DMS79 (cell line): ENCODE measurements at regions not wholly inside any gene's neighbourhood (a gene's known extent, or its start where the extent isn't known, plus 50 kb on each side); places are given as distances from the start of the nearest gene placed in this dataset.

Experiments
- DNase-seq: peaks from one replicate; lab custom pipeline; 2025; lab: John Stamatoyannopoulos, UW

- no peak for DNase-seq
Measured at GRCh38 chr4:13844740-13845139, 217.2 kb upstream of the BOD1L1 start.

- no peak for DNase-seq
Measured at GRCh38 chr4:13849778-13850177, 222.3 kb upstream of the BOD1L1 start.

DNA sequence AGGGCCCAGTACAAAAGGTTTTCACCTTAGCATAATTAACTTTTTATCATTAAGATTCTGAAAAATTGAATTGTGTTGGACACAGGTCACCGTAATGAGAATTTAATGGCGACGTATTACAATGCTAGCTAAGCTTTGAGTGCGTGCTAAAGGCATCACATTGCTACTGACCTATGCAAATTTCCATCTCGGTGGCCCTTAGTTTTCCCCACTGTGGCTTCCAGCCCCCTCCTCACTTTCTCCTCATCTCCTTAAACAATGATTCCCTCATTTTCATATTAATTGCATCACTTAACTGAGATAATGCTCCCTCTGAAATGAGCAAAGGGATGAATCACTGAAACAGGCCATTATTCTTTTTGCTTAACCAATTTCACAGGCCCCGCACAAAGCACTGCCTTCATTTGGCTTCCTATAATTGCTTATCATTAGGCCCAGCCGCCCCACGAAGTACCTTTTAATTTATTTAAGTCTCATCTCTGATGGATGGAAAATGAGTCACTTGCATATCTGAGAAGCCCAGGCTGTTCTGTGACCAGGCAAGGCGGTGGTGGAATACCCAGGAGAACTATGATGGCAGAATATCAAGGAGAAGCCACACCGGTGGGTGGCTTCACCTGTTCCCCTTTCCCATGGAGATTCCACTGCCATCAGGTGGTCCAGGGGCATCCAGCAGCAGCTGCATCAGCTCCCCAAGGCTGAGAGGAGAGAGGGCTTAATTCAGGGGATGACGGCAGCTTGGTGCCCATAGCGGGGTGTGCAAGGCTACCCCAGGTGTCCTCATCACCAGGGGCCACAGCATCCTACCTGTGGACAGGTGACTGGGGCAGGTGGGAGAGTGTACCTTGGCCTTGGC lies 223.8 kb upstream of the BOD1L1 start:
- no peak for DNase-seq

GRCh38 chr4:13852411-13852810 lies 224.9 kb upstream of the BOD1L1 start:
- DNase-seq = no peak

DNA sequence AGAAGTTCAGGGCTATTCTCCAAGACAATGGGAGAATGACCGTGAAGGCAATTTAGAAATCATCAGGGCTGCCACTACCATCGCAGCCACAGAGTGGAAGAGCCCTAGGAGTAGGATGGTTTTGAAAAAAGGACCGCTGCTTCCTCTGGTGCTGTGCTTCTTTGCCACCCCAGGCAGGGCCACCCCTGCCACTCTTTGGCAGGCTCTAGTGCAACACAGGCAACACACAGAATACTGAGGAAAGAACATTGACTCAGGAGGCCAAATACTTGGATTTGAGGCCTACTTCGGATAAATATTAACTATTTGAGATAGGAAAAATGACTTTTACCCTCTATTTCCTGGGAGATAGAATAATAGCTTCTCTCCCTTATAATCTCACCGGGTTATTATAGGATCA lies 228.9 kb upstream of the BOD1L1 start:
- DNase-seq = no peak

DNA sequence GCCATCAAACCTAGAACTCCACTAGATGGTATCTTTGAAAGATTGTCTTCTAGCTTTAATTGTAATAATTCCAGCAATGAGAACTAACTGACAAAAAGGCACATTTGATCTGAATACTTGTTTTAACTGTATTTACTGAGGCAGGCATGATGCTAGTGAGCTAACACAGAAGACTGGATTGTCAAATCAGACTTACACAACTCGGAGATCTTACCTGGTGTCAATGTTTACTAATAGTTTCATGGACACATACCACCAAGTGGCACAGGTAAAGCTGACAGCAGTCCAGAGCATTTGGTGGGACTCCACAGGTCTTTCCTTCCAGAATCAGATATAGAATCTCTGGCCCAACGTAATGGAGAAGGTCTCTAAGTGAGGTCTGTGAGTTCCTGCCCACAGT lies 229.9 kb upstream of the BOD1L1 start:
- DNase-seq = no peak

DNA sequence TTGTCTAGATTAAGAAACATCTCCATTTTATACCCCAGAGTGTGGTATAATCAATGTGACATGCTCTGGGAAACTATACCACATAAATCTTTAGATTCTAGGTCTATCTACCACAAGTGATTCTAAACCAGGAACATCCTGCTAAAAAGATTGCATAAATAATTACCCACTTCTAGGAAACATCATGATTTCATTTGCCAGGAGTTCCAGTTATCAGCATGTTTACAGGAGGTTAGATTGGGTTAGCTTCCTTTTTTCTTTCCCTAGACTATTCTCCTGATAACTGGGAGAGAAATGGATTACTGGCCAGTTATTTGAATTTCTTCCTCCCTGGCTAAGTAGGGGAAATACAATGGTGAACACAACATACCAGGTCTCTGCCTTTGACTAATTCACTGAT lies 230.3 kb upstream of the BOD1L1 start:
- no peak for DNase-seq

GRCh38 chr4:13859423-13859822 lies 231.9 kb upstream of the BOD1L1 start:
- no peak for DNase-seq

- DNase-seq = no peak
Measured at GRCh38 chr4:13860126-13860525, 232.6 kb upstream of the BOD1L1 start.

DNA sequence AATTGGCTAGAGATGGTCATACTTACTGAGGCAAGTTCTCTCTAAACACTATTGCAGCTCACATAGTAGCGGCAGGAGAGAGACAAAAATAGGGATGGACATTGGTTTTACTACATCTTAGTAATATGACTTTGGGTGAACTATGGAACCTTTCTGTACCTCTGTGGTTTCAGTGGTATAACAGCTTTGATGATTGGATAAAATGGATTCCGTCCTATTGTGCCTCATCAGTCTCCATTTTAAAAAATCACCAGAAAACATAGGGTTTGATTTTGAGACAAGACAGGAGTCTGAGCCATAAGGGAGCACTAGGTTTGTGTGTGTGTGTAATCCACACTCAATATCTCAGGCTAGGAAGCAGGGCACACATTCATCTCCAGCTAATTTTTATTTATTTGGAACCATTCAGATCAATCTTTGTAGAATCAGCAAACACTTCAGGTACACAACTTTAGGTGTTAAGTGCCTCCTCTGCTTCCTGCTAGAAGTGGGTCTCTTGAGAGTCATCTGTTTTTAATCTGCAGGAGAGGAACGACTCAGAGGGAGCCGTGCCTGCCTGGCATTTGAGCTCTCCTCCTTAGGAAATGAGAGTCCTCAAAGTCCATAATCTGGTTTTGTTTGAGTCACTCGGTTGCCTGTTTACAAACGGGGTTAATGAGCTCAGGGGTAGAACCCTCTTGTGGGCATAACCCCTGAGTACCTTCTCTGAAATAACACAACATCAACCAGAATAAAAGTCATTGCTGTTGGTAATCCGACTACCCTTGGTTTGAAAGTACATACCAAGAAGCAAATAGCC lies 238.5 kb upstream of the BOD1L1 start:
- DNase-seq = no peak

- DNase-seq = no peak
Measured at GRCh38 chr4:13866881-13867280, 239.4 kb upstream of the BOD1L1 start.

DNA sequence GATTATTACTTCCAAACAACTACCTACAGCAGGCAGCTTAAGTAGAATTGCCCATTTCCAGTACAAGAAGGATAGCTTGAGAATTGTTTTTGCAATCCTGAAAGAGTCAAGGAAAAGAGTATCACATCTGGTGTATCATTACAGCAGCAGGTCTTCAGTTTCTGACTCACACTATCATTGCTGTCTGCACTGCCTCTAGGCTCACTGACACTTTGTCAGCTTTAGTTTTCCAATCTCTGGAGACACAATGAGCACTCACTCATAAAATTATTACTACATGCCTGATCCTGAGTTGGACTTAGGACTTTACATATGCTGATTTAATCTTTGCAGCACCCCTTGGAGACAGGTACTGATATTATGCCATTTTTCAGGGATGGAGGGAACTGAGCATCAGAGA lies 244.6 kb upstream of the BOD1L1 start:
- no peak for DNase-seq

- DNase-seq = no peak
Measured at GRCh38 chr4:13872955-13873354, 245.4 kb upstream of the BOD1L1 start.

DNA sequence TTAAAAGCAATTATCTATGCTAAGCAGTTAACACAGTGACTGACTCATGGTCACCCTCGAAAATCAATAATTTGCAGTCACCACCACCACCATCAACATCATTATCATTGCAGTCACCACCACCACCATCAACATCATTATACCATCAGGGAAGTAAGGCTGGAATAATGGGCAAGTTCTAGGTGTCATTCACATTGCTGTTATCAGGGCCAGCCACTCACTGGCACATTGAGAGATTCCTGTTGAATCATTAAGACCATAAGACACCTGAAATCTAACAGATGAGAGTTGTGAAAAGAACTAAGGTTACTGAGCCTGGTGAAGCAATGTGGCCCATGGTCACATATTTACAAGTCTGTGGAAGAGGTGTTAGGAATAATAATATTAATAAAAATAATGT lies 247.7 kb upstream of the BOD1L1 start:
- no peak for DNase-seq

DNA sequence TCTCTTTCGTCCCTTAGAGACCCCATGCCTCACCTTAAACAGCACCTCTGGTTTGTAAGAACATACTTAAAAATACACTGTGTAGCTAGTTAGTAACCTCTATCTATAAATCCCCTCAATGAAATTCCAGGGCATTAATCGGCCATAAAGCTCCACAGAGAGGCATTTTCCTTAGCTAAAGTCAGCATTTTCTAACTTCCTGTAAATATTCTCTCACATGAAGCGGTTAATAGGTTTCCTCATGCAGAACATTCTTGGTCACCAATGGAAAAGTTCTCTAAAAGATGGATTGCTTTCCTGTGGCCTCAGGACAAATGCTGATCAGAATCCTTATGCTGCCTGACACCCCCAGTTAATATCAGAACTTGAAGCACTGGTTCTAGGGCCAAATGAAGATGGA lies 248.6 kb upstream of the BOD1L1 start:
- DNase-seq = no peak

DNA sequence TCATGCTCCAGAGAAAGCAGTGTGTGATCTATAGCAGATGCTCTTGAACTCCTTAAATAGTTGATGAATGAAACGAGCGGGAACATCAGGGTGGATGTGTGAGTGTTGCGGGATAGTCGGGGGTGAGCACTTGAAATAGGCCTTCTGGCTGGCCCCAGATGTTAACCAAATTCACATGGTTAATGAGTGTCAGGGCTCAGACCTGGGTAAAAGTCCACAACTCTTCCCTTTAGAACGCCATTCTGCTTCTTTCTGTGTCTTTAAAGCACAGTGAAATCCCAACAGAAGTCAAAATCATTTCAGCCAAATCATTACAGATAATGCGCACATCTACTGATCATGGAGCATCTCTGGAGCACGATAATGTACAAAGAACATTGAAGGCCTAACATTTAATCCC lies 249.4 kb upstream of the BOD1L1 start:
- no peak for DNase-seq

GRCh38 chr4:13877626-13878025 lies 250.1 kb upstream of the BOD1L1 start:
- DNase-seq = no peak

GRCh38 chr4:13881892-13882291 lies 254.4 kb upstream of the BOD1L1 start:
- DNase-seq = no peak

GRCh38 chr4:13887010-13887409 lies 259.5 kb upstream of the BOD1L1 start:
- DNase-seq = no peak

GRCh38 chr4:13888112-13888511 lies 260.6 kb upstream of the BOD1L1 start:
- no peak for DNase-seq

DNA sequence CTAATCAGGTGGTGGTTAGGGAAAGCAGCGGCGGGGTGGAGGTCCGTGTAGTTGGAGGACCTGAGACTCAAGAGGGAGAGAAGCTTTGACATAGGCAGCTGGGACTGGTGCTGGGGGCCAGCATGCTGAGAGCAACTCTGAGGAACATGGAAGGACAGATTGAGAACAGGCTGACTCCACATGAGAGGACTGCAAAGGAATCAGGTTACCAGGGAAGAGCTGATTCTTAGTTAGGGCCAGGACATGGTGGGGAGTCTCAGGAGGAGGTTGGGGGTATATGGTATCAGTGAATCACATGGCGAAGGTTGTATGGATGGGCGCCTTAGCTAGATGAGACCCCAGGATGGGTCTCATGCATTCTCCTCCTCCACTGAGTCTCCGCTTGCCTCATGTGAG lies 264.0 kb upstream of the BOD1L1 start:
- no peak for DNase-seq

DNA sequence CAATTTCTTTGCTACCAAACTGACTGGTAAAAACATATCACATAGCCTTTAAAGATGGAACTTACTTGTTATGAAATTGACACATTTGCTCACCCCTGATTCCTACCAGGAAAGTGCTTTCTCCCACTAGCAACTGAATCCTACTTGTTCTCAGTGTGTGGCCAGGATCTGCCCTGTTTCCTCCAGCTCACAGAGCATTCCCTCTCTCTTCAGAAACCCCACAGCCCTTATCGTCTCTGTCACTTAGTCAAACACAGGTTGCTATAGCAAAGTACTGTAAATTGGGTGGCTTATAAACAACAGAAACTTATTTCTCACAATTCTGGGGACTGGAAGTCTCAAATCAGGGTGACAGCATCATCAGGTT lies 265.2 kb upstream of the BOD1L1 start:
- no peak for DNase-seq

DNA sequence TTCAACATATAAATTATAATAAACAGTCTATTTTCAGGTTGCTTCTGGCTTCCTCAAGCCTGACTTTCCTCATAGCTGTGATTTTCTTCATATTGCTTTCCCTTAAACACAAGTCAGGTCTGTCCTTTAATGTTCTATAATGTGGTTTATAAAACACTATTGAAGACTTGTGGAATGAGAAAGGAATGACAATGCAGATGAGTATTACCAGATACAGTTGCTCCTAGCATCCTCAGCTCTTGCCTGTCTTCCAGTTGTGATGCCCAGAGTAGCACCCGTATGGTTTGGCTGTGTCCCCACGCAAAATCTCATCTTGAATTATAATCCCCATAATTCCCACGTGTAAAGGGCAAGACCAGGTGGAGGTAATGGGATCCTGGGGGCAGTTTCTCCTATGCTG lies 265.7 kb upstream of the BOD1L1 start:
- no peak for DNase-seq

DNA sequence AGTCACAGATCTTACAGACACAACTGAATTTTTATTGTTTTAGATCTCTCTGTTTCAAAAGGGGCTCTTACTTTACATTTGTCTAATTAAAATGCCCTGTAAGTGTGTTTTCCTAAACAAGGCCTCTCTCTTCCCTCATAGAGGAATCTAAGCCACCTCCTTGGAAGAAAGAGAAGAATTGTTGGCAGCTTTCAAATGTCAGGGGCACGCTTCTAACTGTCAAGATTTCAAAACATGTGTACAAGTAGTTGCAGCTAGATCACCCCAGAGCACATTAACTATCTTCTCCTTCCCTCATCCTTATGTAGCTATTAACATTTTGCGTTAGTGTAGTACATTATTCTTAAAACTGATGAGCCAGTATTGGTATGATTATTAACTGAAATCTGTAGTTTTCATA lies 266.5 kb upstream of the BOD1L1 start:
- no peak for DNase-seq
